ENCODE measurements at regions not wholly inside any gene's neighbourhood (a gene's known extent, or its start where the extent isn't known, plus 50 kb on each side); places are given as distances from the start of the nearest gene placed in this dataset.

- no peak for TF ChIP-seq CTCF (IDR thresholded peaks at IDR 0.05; ENCODE audit: control insufficient read depth, extremely low read depth, insufficient read depth)
- DNase-seq (ENCODE audit: low read depth), result no peak
- no peak overlapping the region for H3K4me3 ChIP-seq (ENCODE audit: low read depth, low read length)
Measured at GRCh38 chr4:52192001-52192400, 140.9 kb downstream of the SPATA18 start.

- no peak for DNase-seq (ENCODE audit: low read depth)
- no peak for TF ChIP-seq CTCF (IDR thresholded peaks at IDR 0.05; ENCODE audit: control insufficient read depth, extremely low read depth, insufficient read depth)
- H3K4me3 ChIP-seq (ENCODE audit: low read depth, low read length), result no peak overlapping the region
Measured at GRCh38 chr4:52192721-52193135, 141.6 kb downstream of the SPATA18 start.

DNA sequence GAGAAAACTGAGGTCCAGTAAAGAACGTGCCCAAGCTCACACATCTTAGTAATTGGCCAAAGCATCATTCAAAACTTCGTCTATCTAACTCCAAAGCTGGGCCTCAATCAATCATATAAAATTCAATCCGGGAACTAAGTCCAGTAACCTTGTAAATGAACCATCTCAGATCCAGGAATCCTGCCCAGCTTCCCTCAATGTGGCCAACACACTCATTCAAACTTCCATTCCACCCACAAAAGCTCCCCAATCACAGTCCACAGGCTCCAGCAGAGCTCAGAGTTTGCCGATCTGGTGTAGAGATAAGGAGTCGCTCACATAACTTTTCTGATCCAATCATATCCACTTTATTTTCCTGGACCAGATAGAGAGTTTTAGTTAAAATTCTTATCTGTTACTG lies 144.8 kb downstream of the SPATA18 start:
- DNase-seq (ENCODE audit: low read depth), result no peak
- TF ChIP-seq CTCF (IDR thresholded peaks at IDR 0.05; ENCODE audit: control insufficient read depth, extremely low read depth, insufficient read depth), result no peak

DNA sequence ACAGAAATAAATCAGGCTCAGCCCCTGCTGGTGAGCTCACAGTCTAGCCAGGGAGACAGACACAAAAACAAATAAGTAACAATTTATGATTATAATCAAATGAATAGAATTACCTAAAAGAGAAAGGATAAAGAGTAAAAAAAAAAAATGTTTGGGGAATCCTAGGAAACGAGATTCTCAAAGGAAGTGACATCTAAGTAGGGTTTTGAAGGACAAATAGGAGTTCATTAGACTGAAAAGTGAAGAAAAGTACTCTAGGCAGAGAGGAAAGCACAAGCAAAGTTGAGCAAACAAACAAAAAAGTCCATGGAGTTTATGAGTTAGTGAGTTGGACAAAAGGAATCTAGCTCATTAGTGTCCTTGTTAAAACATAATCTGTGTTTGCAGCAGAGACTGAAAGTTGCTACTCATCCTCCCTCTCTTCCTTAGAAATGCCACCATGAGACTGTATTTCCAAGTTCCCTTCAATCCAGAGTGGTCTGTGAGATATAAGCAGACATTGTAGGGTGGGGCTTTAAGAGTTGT lies 145.6 kb downstream of the SPATA18 start:
- DNase-seq (ENCODE audit: low read depth), result no peak
- H3K4me3 ChIP-seq (ENCODE audit: low read depth, low read length), result no peak overlapping the region
- TF ChIP-seq CTCF (IDR thresholded peaks at IDR 0.05; ENCODE audit: control insufficient read depth, extremely low read depth, insufficient read depth), result peak; percentile 15; the same call in 1 of the 2 replicates

More for the DNA sequence above, 144.8 kb downstream of the SPATA18 start:
- H3K4me3 ChIP-seq (ENCODE audit: low read depth, low read length), result no peak overlapping the region

- no peak overlapping the region for H3K4me3 ChIP-seq (ENCODE audit: low read depth, low read length)
- DNase-seq (ENCODE audit: low read depth), result no peak
- no peak for TF ChIP-seq CTCF (IDR thresholded peaks at IDR 0.05; ENCODE audit: control insufficient read depth, extremely low read depth, insufficient read depth)
Measured at GRCh38 chr4:52197306-52197705, 146.2 kb downstream of the SPATA18 start.

DNA sequence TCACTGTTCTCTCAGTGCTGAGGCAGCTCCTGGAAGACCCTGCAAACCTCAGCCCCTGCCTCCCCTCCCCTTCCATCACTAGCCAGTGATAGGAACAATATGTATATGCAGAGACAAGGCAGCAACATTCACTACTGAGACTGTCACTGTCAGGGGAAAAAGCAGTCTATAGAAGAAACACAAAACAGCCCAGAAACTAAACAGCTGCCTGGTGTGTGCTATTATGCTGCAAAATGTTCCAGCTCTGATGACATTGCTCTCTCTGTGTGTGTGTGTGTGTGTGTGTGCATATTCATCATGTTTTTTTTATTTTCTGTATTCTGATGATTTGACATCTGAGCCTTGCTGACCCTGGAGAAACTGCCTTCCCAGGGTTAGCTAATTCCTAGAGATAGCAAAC lies 147.2 kb downstream of the SPATA18 start:
- TF ChIP-seq CTCF (IDR thresholded peaks at IDR 0.05; ENCODE audit: control insufficient read depth, extremely low read depth, insufficient read depth), result no peak
- H3K4me3 ChIP-seq (ENCODE audit: low read depth, low read length), result no peak overlapping the region
- DNase-seq (ENCODE audit: low read depth), result no peak
